Endothelial cell of umbilical vein (primary cell): ENCODE measurements at regions not wholly inside any gene's neighbourhood (a gene's known extent, or its start where the extent isn't known, plus 50 kb on each side); places are given as distances from the start of the nearest gene placed in this dataset.

Source experiments
- BruUV-seq: library from RNA; stranded (reverse); fragments of 400-500 nt; replicated peaks from 2 replicates; lab custom pipeline; 2021; lab: Mats Ljungman, UMichigan
- CTCF ChIA-PET: fragments of 300-600, 350-600 bp; sonication (Branson Sonifier 250); formaldehyde crosslinking; loops from one replicate; lab custom pipeline; 2021; ENCODE audit warnings: antibody characterized with exemption, inconsistent platforms; lab: Charles Lee
- POLR2A ChIA-PET: fragments of 300-600, 350-600 bp; sonication (Branson Sonifier 250); formaldehyde crosslinking; loops from one replicate; lab custom pipeline; 2021; ENCODE audit warnings: antibody characterized with exemption, inconsistent platforms; lab: Charles Lee
- DNase-seq: peaks from one replicate; pipeline ENCODE4 v3.0.0-alpha.2; 2011; ENCODE audit warnings: low read depth, low spot score
- FAIRE-seq: peaks from 2 replicates; lab custom pipeline; 2011; peaks lifted over from hg19 to GRCh38; lab: Jason Lieb, UNC
- H2AFZ ChIP-seq: 2 replicates; pipeline ENCODE4 v1.6.0; 2012; ENCODE audit warnings: low read depth, low read length, control low read depth, inconsistent platforms
- H3K27ac ChIP-seq: 2 replicates; pipeline ENCODE4 v1.5.1; 2011; ENCODE audit warnings: low read depth, mild to moderate bottlenecking, control low read depth, low read length, moderate library complexity; ENCODE audit not compliant: insufficient read depth
- H3K27me3 ChIP-seq, 2 experiments: 2 replicates each; pipeline versions ENCODE4 v1.6.0 to v1.6.1; 2011; ENCODE audit warnings: low read length in 2 of 2, mixed read lengths in 1 of 2; ENCODE audit not compliant: control insufficient read depth in 2 of 2, insufficient read depth in 2 of 2
- H3K36me3 ChIP-seq, 2 experiments: 2 replicates in 1 of 2; 3 replicates in 1 of 2; pipeline ENCODE4 v1.5.1; 2011; ENCODE audit warnings: low read length in 2 of 2, mild to moderate bottlenecking in 1 of 2, moderate library complexity in 1 of 2; ENCODE audit not compliant: control insufficient read depth in 2 of 2, insufficient read depth in 2 of 2; ENCODE audit errors: extremely low read depth in 1 of 2
- H3K4me1 ChIP-seq: 3 replicates; pipeline ENCODE4 v1.5.1; 2011; ENCODE audit warnings: mild to moderate bottlenecking, low read length; ENCODE audit not compliant: control insufficient read depth, insufficient read depth; ENCODE audit errors: extremely low read depth
- H3K4me2 ChIP-seq: 2 replicates; pipeline ENCODE4 v1.6.1; 2011; ENCODE audit warnings: low read length, control low read depth, mixed read lengths; ENCODE audit not compliant: insufficient read depth
- H3K4me3 ChIP-seq, 3 experiments: fragments of 200-600 bp in 1 of 3; sonication (generic), shearing (Covaris generic) in 1 of 3; replicated peaks in 1 of 3; 2 replicates each; pipeline ENCODE4 v1.5.1; 2011 to 2016; ENCODE audit warnings: control low read depth in 3 of 3, low read length in 3 of 3, mild to moderate bottlenecking in 2 of 3, inconsistent platforms in 1 of 3, low read depth in 1 of 3, moderate library complexity in 1 of 3; ENCODE audit not compliant: insufficient read depth in 1 of 3
- H3K79me2 ChIP-seq: 2 replicates; pipeline ENCODE4 v1.6.0; 2012; ENCODE audit warnings: low read length, inconsistent platforms; ENCODE audit not compliant: control insufficient read depth, insufficient read depth
- H3K9ac ChIP-seq: replicated peaks from 2 replicates; pipeline ENCODE3; 2011; ENCODE audit warnings: low read length, control low read depth; ENCODE audit not compliant: insufficient read depth; ENCODE audit errors: extremely low read depth
- H3K9me1 ChIP-seq: replicated peaks from 3 replicates; pipeline ENCODE4 v1.6.0; 2011; ENCODE audit warnings: mild to moderate bottlenecking, low read length; ENCODE audit not compliant: control insufficient read depth, insufficient read depth; ENCODE audit errors: extremely low read depth
- H3K9me3 ChIP-seq: replicated peaks from 2 replicates; pipeline ENCODE4 v1.5.1; 2012; ENCODE audit warnings: low read length, inconsistent platforms; ENCODE audit not compliant: control insufficient read depth, insufficient read depth
- H4K20me1 ChIP-seq: replicated peaks from 2 replicates; pipeline ENCODE3; 2011; ENCODE audit warnings: mild to moderate bottlenecking, low read length; ENCODE audit not compliant: control insufficient read depth, insufficient read depth; ENCODE audit errors: extremely low read depth
- CTCF ChIP-seq, 2 donors: IDR thresholded peaks; 1 replicate in 1 of 2; 2 replicates in 1 of 2; pipeline ENCODE4 v1.5.1; 2011; ENCODE audit warnings: low read length in 2 of 2, mild to moderate bottlenecking in 2 of 2, moderate library complexity in 2 of 2, control low read depth in 1 of 2, inconsistent platforms in 1 of 2, low read depth in 1 of 2; ENCODE audit not compliant: insufficient read depth in 1 of 2; ENCODE audit errors: extremely low read depth in 1 of 2
- EZH2 ChIP-seq: IDR thresholded peaks from 2 replicates; pipeline ENCODE4 v1.6.1; 2012; ENCODE audit warnings: borderline replicate concordance, low read depth, mild to moderate bottlenecking, moderate library complexity, low read length, inconsistent platforms; ENCODE audit not compliant: severe bottlenecking
- FOS ChIP-seq: IDR thresholded peaks from 2 replicates; pipeline ENCODE4 v1.6.1; 2011; ENCODE audit warnings: mild to moderate bottlenecking, low read length, moderate library complexity, borderline replicate concordance; ENCODE audit not compliant: insufficient read depth
- GATA2 ChIP-seq: IDR thresholded peaks from 2 replicates; pipeline ENCODE4 v1.7.0; 2011; ENCODE audit warnings: low read depth, mild to moderate bottlenecking, moderate library complexity, mixed read lengths, low read length; ENCODE audit not compliant: insufficient read length, insufficient read depth
- JUN ChIP-seq: IDR thresholded peaks from 2 replicates; pipeline ENCODE4 v1.6.1; 2011; ENCODE audit warnings: borderline replicate concordance, low read depth; ENCODE audit not compliant: insufficient read length, insufficient read depth
- MAX ChIP-seq: IDR thresholded peaks from 2 replicates; pipeline ENCODE4 v1.6.1; 2011; ENCODE audit not compliant: insufficient read depth, insufficient read length
- MYC ChIP-seq: IDR thresholded peaks from one replicate; pipeline ENCODE4 v1.6.1; 2011; ENCODE audit warnings: mild to moderate bottlenecking, low read depth, low read length
- POLR2A ChIP-seq: IDR thresholded peaks from 2 replicates; pipeline ENCODE4 v1.6.1; 2012; ENCODE audit warnings: low read depth, mild to moderate bottlenecking, control low read depth, low read length
- POLR2AphosphoS5 ChIP-seq: IDR thresholded peaks from 2 replicates; pipeline ENCODE4 v1.6.1; 2012; ENCODE audit warnings: low read depth, mild to moderate bottlenecking, control low read depth, low read length, moderate library complexity; ENCODE audit not compliant: insufficient read depth
- dilution Hi-C: fragments of 300-500 bp; cut with MboI; formaldehyde crosslinking; loops from one replicate; pipeline ENCODE4 v1.15.0; 2019; ENCODE audit warnings: low sequenced_read_pairs; ENCODE audit not compliant: extremely low pct_ligation_motif_present
- intact Hi-C: fragments of 100-400 bp; cut with micrococcal nuclease; formaldehyde crosslinking; loops from one replicate; pipeline ENCODE4 v1.10.0; 2022

GRCh38 chr14:79971330-79971729, 240.0 kb downstream of the DIO2 start:
- intact Hi-C loops, result no loop called here
- CTCF ChIA-PET, result no interaction called here
- no peak overlapping the region for H3K27ac ChIP-seq

More at GRCh38 chr14:79971330-79971729, 240.0 kb downstream of the DIO2 start:
- H3K4me3 ChIP-seq, result no peak overlapping the region
- H4K20me1 ChIP-seq, result no peaks in the 10 kb centered on the region
- no peak overlapping the region for H2AFZ ChIP-seq
- no peaks in the 10 kb centered on the region for H3K79me2 ChIP-seq
- TF ChIP-seq POLR2AphosphoS5 (no peak), CTCF (IDR thresholded peaks at IDR 0.05; ENCODE audit: extremely low read depth in 1 of 2, insufficient read depth in 1 of 2, low read depth in 1 of 2, low read length in 2 of 2) (no peak), MYC (no peak), EZH2 (no peak), GATA2 (no peak), MAX (no peak), JUN (no peak), POLR2A (no peak), FOS (no peak)
- no peak overlapping the region for H3K9ac ChIP-seq
- POLR2A ChIA-PET, result no interaction called here
- FAIRE-seq, result no peak
- H3K36me3 ChIP-seq, result no peaks in the 10 kb centered on the region
- BruUV-seq, result no TSS peak
- dilution Hi-C loops, result no loop called here
- H3K27me3 ChIP-seq, result no peaks in the 10 kb centered on the region
- DNase-seq, result no peak
- H3K9me3 ChIP-seq, result no peaks in the 10 kb centered on the region
- H3K4me2 ChIP-seq, result no peak overlapping the region
- H3K4me1 ChIP-seq, result no peaks in the 10 kb centered on the region
- no peaks in the 10 kb centered on the region for H3K9me1 ChIP-seq
